PC-3 (cell line): ENCODE measurements at regions not wholly inside any gene's neighbourhood (a gene's known extent, or its start where the extent isn't known, plus 50 kb on each side); places are given as distances from the start of the nearest gene placed in this dataset.

Source experiments
- CTCF ChIP-seq: fragments of 300-600 bp; sonication (generic); conservative IDR thresholded peaks from 2 replicates; pipeline ENCODE4 v1.5.1; 2017; ENCODE audit warnings: antibody characterized with exemption, low read depth, mild to moderate bottlenecking, low read length
- EZH2 ChIP-seq: fragments of 300-600 bp; sonication (generic); IDR thresholded peaks from one replicate; pipeline ENCODE4 v1.6.1; 2017; ENCODE audit warnings: antibody characterized with exemption, mild to moderate bottlenecking, low read length; ENCODE audit not compliant: unreplicated experiment

- TF ChIP-seq CTCF = no peak
- no peak for TF ChIP-seq EZH2
Measured at GRCh38 chr7:48786951-48787350, 137.4 kb upstream of the CDC14C start.
